ENCODE measurements at regions not wholly inside any gene's neighbourhood (a gene's known extent, or its start where the extent isn't known, plus 50 kb on each side); places are given as distances from the start of the nearest gene placed in this dataset.

GRCh38 chr2:71990826-71991225, 156.8 kb downstream of the CYP26B1 start:
- CTCF ChIA-PET = interaction anchor here (1.0 kb wide), 1 partner anchor 189 kb away, joined by 3 read pairs; no protein-coding TSS in a partner anchor
- no peaks in the 10 kb centered on the region for H3K9me3 ChIP-seq (ENCODE audit: control insufficient read depth, insufficient read depth, low read length)
- no peak overlapping the region for H3K27ac ChIP-seq (ENCODE audit: low read depth, low read length)
- H3K4me3 ChIP-seq (ENCODE audit: low read depth, low read length) = no peak overlapping the region
- POLR2A ChIA-PET = no interaction called here
- no peak for DNase-seq (ENCODE audit: low read depth, low spot score)
- TF ChIP-seq, protein P1, sequence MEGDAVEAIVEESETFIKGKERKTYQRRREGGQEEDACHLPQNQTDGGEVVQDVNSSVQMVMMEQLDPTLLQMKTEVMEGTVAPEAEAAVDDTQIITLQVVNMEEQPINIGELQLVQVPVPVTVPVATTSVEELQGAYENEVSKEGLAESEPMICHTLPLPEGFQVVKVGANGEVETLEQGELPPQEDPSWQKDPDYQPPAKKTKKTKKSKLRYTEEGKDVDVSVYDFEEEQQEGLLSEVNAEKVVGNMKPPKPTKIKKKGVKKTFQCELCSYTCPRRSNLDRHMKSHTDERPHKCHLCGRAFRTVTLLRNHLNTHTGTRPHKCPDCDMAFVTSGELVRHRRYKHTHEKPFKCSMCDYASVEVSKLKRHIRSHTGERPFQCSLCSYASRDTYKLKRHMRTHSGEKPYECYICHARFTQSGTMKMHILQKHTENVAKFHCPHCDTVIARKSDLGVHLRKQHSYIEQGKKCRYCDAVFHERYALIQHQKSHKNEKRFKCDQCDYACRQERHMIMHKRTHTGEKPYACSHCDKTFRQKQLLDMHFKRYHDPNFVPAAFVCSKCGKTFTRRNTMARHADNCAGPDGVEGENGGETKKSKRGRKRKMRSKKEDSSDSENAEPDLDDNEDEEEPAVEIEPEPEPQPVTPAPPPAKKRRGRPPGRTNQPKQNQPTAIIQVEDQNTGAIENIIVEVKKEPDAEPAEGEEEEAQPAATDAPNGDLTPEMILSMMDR (IDR thresholded peaks at IDR 0.05; ENCODE audit: low read depth, low read length) = no peak
- H3K27me3 ChIP-seq (ENCODE audit: control insufficient read depth, insufficient read depth, low read length) = peaks cover 2% of the 10 kb centered on the region

- no peaks in the 10 kb centered on the region for H3K9me3 ChIP-seq (ENCODE audit: control insufficient read depth, insufficient read depth, low read length)
- no peak overlapping the region for H3K4me3 ChIP-seq (ENCODE audit: low read depth, low read length)
- DNase-seq (ENCODE audit: low read depth, low spot score) = no peak
- no peak overlapping the region for H3K27ac ChIP-seq (ENCODE audit: low read depth, low read length)
- ChIA-PET CTCF (no interaction called here), POLR2A (no interaction called here)
- TF ChIP-seq, protein P1 (IDR thresholded peaks at IDR 0.05; ENCODE audit: low read depth, low read length) = no peak
- peaks cover 2% of the 10 kb centered on the region for H3K27me3 ChIP-seq (ENCODE audit: control insufficient read depth, insufficient read depth, low read length)
Measured at GRCh38 chr2:71990122-71990521, 157.5 kb downstream of the CYP26B1 start.

GRCh38 chr2:71989671-71990070, 158.0 kb downstream of the CYP26B1 start:
- no peak for DNase-seq (ENCODE audit: low read depth, low spot score)
- Histone ChIP-seq H3K27ac (ENCODE audit: low read depth, low read length) (no peak overlapping the region), H3K4me3 (ENCODE audit: low read depth, low read length) (no peak overlapping the region), H3K9me3 (ENCODE audit: control insufficient read depth, insufficient read depth, low read length) (no peaks in the 10 kb centered on the region), H3K27me3 (ENCODE audit: control insufficient read depth, insufficient read depth, low read length) (peaks cover 5% of the 10 kb centered on the region)
- CTCF ChIA-PET = no interaction called here
- TF ChIP-seq, protein P1 (IDR thresholded peaks at IDR 0.05; ENCODE audit: low read depth, low read length) = no peak
- POLR2A ChIA-PET = no interaction called here

- H3K27me3 ChIP-seq (ENCODE audit: control insufficient read depth, insufficient read depth, low read length) = peaks cover 5% of the 10 kb centered on the region
- H3K4me3 ChIP-seq (ENCODE audit: low read depth, low read length) = no peak overlapping the region
- H3K27ac ChIP-seq (ENCODE audit: low read depth, low read length) = no peak overlapping the region
- TF ChIP-seq, protein P1 (IDR thresholded peaks at IDR 0.05; ENCODE audit: low read depth, low read length) = no peak
- DNase-seq (ENCODE audit: low read depth, low spot score) = no peak
- H3K9me3 ChIP-seq (ENCODE audit: control insufficient read depth, insufficient read depth, low read length) = no peaks in the 10 kb centered on the region
- ChIA-PET CTCF (no interaction called here), POLR2A (no interaction called here)
Measured at GRCh38 chr2:71988170-71988569, 159.5 kb downstream of the CYP26B1 start.

GRCh38 chr2:71976685-71977084, 171.0 kb downstream of the CYP26B1 start:
- H3K27ac ChIP-seq (ENCODE audit: low read depth, low read length) = no peak overlapping the region
- TF ChIP-seq, protein P1 (IDR thresholded peaks at IDR 0.05; ENCODE audit: low read depth, low read length) = no peak
- H3K9me3 ChIP-seq (ENCODE audit: control insufficient read depth, insufficient read depth, low read length) = no peaks in the 10 kb centered on the region
- ChIA-PET CTCF (no interaction called here), POLR2A (no interaction called here)
- H3K4me3 ChIP-seq (ENCODE audit: low read depth, low read length) = no peak overlapping the region
- DNase-seq (ENCODE audit: low read depth, low spot score) = no peak
- peaks cover 4% of the 10 kb centered on the region for H3K27me3 ChIP-seq (ENCODE audit: control insufficient read depth, insufficient read depth, low read length)
